DOHH2 (cell line): ENCODE measurements at regions not wholly inside any gene's neighbourhood (a gene's known extent, or its start where the extent isn't known, plus 50 kb on each side); places are given as distances from the start of the nearest gene placed in this dataset.

Experiments
- EZH2phosphoT487 ChIP-seq: fragments of 200-600 bp; sonication (generic); IDR thresholded peaks from 2 replicates; pipeline ENCODE4 v1.6.1; 2017; ENCODE audit warnings: borderline replicate concordance, mild to moderate bottlenecking, antibody characterized with exemption, low read length, moderate library complexity, mixed read lengths
- TF ChIP-seq, protein P1 (sequence below): fragments of 200-600 bp; sonication (generic); IDR thresholded peaks from one replicate; pipeline ENCODE4 v1.5.1; 2014; ENCODE audit warnings: antibody characterized with exemption, mild to moderate bottlenecking, low read depth, low read length; ENCODE audit not compliant: poor library complexity, severe bottlenecking

DNA sequence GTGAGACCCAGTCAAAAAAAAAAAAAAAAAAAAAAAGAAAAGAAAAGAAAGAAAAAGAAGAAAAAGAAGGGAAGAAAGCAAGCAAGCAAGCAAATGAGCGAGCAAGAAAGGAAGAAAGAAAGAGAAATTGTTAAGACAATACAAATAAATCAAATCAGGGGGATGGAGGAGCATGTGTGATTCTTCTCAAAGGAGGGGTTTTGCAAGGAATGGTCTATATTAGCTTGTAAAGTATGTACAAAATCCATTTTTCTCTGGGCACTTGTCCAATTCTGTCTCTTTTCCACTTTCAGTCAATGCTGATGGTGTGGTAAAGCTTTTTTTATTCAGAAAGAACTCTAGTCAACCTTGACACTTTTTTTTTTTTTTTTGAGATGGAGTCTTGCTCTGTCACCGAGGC lies 133.7 kb upstream of the TNFAIP3 start:
- no peak for TF ChIP-seq EZH2phosphoT487
- TF ChIP-seq, protein P1, sequence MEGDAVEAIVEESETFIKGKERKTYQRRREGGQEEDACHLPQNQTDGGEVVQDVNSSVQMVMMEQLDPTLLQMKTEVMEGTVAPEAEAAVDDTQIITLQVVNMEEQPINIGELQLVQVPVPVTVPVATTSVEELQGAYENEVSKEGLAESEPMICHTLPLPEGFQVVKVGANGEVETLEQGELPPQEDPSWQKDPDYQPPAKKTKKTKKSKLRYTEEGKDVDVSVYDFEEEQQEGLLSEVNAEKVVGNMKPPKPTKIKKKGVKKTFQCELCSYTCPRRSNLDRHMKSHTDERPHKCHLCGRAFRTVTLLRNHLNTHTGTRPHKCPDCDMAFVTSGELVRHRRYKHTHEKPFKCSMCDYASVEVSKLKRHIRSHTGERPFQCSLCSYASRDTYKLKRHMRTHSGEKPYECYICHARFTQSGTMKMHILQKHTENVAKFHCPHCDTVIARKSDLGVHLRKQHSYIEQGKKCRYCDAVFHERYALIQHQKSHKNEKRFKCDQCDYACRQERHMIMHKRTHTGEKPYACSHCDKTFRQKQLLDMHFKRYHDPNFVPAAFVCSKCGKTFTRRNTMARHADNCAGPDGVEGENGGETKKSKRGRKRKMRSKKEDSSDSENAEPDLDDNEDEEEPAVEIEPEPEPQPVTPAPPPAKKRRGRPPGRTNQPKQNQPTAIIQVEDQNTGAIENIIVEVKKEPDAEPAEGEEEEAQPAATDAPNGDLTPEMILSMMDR = no peak
